Pancreas (tissue), 10 donors: ENCODE measurements at regions not wholly inside any gene's neighbourhood (a gene's known extent, or its start where the extent isn't known, plus 50 kb on each side); places are given as distances from the start of the nearest gene placed in this dataset.

Experiments
- ATAC-seq, 4 donors: fragments of 200-7000 bp; cut with Tn5 transposase; one replicate each; pipeline versions ENCODE4 v1.8.0 to v1.9.1; 2020; ENCODE audit warnings: mild to moderate bottlenecking in 4 of 4, moderate library complexity in 4 of 4
- DNase-seq, 6 donors: peaks; one replicate each; pipeline ENCODE4 v3.0.0-alpha.2; 2020
- FAIRE-seq: peaks from 2 replicates; lab custom pipeline; 2012; peaks lifted over from hg19 to GRCh38; lab: Jason Lieb, UNC
- H3K27ac ChIP-seq, 4 donors: fragments of 200-600 bp; sonication (generic); 1 replicate in 3 of 4; 2 replicates in 1 of 4; pipeline versions ENCODE4 v1.5.0 to v1.8.0; 2020
- H3K27me3 ChIP-seq, 4 donors: fragments of 200-600 bp; one replicate each; pipeline ENCODE4 v1.8.0; 2021
- H3K36me3 ChIP-seq, 3 donors: fragments of 200-600 bp; sonication (generic) in 1 of 3; one replicate each; pipeline versions ENCODE4 v1.5.0 to v1.8.0; 2020 to 2021
- H3K4me1 ChIP-seq, 3 donors: fragments of 200-600 bp; one replicate each; pipeline ENCODE4 v1.8.0; 2021
- H3K4me3 ChIP-seq, 4 donors: fragments of 200-600 bp; sonication (generic) in 2 of 4; one replicate each; pipeline versions ENCODE4 v1.5.0 to v1.8.0; 2020 to 2021
- H3K9me3 ChIP-seq, 4 donors: fragments of 200-600 bp; one replicate each; pipeline ENCODE4 v1.8.0; 2021
- WGBS, 2 donors: extraction: QIAGEN DNeasy Blood & Tissue Kit; methylation state at CpG; one replicate each; pipeline ENCODE4 v1.1.7; 2013; 5-methylcytosine and 5-hydroxymethylcytosine counted together
- intact Hi-C, 3 donors: fragments of 100-400 bp; cut with DNase I; formaldehyde crosslinking; loops; one replicate each; pipeline versions ENCODE4 v1.11.1 to v1.14.2; 2022
- TF ChIP-seq, protein P1 (sequence below), 4 donors: fragments of 200-600 bp; sonication (generic) in 3 of 4; IDR thresholded peaks; one replicate each; pipeline versions ENCODE4 v1.5.0 to v1.8.0; 2021; ENCODE audit warnings: antibody characterized with exemption in 4 of 4
- donor health status: healthy with polysubstance abuse.
- donor health status: DM: no; HTN: no; CAD: no; lungs with moderate emphysema.
- donor health status: DM: no; HTN: no; CAD: no.
- donor health status: control.
- donor health status: control.
- donor health status: Bipolar disorder and iron deficiency.
- donor health status: DM: yes; HTN: yes; CAD: no.
- donor health status: DM: no; HTN: no; CAD: no.
- donor health status: DM: no; HTN: no; CAD: no.
- donor health status: DM: yes; HTN: yes; CAD: no.

- no peaks in the 10 kb centered on the region for H3K36me3 ChIP-seq
- no peak overlapping the region for H3K4me3 ChIP-seq
- no peak for FAIRE-seq
- no peak overlapping the region for H3K27ac ChIP-seq
- no peaks in the 10 kb centered on the region for H3K9me3 ChIP-seq
- TF ChIP-seq, protein P1, sequence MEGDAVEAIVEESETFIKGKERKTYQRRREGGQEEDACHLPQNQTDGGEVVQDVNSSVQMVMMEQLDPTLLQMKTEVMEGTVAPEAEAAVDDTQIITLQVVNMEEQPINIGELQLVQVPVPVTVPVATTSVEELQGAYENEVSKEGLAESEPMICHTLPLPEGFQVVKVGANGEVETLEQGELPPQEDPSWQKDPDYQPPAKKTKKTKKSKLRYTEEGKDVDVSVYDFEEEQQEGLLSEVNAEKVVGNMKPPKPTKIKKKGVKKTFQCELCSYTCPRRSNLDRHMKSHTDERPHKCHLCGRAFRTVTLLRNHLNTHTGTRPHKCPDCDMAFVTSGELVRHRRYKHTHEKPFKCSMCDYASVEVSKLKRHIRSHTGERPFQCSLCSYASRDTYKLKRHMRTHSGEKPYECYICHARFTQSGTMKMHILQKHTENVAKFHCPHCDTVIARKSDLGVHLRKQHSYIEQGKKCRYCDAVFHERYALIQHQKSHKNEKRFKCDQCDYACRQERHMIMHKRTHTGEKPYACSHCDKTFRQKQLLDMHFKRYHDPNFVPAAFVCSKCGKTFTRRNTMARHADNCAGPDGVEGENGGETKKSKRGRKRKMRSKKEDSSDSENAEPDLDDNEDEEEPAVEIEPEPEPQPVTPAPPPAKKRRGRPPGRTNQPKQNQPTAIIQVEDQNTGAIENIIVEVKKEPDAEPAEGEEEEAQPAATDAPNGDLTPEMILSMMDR (IDR thresholded peaks at IDR 0.05) = no peak
- H3K4me1 ChIP-seq = no peaks in the 10 kb centered on the region
- ATAC-seq = no peak
- H3K27me3 ChIP-seq = no peaks in the 10 kb centered on the region
- intact Hi-C loops = no loop called here
- no peak for DNase-seq
Measured at GRCh38 chr9:75505654-75506053, 384.8 kb upstream of the PCSK5 start.

DNA sequence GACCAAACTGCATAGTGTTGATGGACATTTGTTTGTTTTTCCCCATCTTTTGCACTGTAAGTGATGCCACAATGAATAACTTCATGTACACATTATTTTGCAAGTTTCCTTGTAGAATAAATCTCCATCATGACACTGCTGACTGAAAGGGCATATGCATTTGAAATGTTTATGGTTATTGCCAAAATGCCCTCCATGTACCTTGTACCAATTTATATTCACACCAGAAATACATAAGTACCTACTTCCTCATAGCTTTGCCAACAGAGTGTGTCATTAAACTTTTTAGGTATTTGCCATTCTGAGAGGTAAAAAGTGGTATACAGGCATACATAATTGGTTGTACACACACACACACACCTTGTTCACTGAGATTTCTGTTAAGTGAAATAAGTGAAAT, 361.0 kb upstream of the PCSK5 start:
- FAIRE-seq = no peak
- TF ChIP-seq, protein P1 (IDR thresholded peaks at IDR 0.05) = no peak

DNA sequence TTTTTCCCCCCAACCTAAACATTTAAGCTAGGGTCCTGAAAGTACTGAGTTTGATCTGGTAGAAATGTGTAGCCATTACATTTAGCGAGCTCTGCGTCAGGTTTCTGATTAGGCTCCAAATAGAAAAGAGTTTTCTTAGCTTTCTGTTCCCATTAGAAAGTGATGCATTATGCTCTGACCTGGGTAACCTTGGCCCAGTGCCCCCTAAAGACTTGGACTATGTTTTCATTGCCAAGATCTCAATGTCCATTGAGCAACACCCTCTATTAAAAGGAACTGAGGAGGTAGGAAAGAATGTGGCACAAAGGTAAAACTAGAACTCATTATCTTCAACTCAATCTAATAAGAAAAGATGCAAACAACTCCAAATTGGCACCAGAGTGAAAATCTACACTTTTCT, 358.9 kb upstream of the PCSK5 start:
- Histone ChIP-seq H3K36me3 (no peaks in the 10 kb centered on the region), H3K27me3 (no peaks in the 10 kb centered on the region), H3K4me1 (no peaks in the 10 kb centered on the region), H3K27ac (no peak overlapping the region), H3K4me3 (no peak overlapping the region), H3K9me3 (no peaks in the 10 kb centered on the region)
- no peak for FAIRE-seq
- TF ChIP-seq, protein P1 (IDR thresholded peaks at IDR 0.05) = no peak
- intact Hi-C loops = no loop called here
- ATAC-seq = no peak
- 68 to 73% methylated on average over 2 of the region's 2 CpGs for WGBS, 2 donors
- DNase-seq = no peak

More for the DNA sequence above, 361.0 kb upstream of the PCSK5 start:
- Histone ChIP-seq H3K4me3 (no peak overlapping the region), H3K4me1 (no peaks in the 10 kb centered on the region), H3K27ac (no peak overlapping the region), H3K9me3 (no peaks in the 10 kb centered on the region), H3K36me3 (no peaks in the 10 kb centered on the region), H3K27me3 (no peaks in the 10 kb centered on the region)
- no peak for ATAC-seq
- intact Hi-C loops = no loop called here
- DNase-seq = no peak

DNA sequence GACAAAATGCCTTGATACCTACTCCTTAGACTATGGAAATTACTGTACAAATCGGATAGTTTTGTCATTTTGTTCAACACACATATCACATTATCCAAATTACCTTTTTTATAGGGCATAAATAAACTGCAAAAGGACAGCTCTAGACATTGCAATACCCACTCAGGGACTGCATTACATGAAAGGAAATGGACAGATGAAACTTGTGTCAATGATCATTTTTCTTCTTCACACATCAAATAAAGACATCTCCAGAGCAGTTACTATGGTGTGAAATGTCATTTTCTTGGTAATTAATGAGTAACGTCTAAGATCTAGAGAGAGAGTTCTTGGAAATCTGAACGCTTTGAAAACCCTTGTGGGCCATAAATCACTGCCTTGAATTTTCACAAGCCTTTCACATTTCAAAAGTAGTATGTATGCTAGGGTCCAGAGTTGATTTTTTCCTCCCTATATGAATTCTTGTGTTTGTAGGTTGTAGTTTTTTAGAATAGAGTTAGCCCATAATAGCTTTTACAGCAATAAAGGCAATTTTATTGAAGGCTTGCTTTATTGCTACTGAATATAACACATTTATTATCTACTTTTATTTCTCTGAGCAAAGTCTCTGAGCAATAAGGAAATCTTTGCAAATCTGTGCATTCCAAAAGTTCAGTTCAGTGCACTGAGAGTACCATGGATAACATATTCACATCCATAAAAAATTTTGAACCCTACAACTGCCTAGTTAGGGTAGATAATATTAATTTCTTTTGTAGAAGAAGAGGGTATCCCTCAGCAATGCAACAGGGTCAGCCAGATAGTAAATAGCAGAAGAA, 358.0 kb upstream of the PCSK5 start:
- peak; percentile 59 for FAIRE-seq
- no peaks in the 10 kb centered on the region for H3K4me1 ChIP-seq
- intact Hi-C loops = no loop called here
- DNase-seq = no peak
- H3K36me3 ChIP-seq = no peaks in the 10 kb centered on the region
- H3K4me3 ChIP-seq = no peak overlapping the region
- ATAC-seq = no peak
- TF ChIP-seq, protein P1 (IDR thresholded peaks at IDR 0.05) = no peak
- no peaks in the 10 kb centered on the region for H3K9me3 ChIP-seq
- H3K27me3 ChIP-seq = no peaks in the 10 kb centered on the region
- WGBS, 2 donors = 25 to 31% methylated on average over 3 of the region's 3 CpGs
- H3K27ac ChIP-seq = no peak overlapping the region

DNA sequence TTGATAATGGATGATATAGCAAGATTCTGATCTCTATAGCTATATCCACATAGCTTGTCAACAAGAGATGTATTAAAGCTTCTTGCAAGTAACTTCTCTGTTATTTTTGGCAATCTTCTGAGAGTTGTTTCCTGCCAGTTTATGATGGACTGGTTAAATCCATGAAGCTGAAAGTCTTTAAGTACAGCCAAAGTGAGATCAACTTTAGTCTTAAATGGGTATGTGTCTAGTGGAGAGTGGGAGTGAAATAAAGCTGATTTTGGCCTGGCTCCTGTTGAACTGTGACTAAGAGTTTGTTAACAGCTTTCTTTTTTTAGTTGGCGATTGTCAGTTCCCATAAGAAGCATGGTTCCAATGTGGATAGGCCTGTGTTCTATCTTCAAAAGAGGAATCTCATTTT, 350.9 kb upstream of the PCSK5 start:
- Histone ChIP-seq H3K4me1 (no peaks in the 10 kb centered on the region), H3K9me3 (no peaks in the 10 kb centered on the region), H3K27ac (no peak overlapping the region), H3K4me3 (no peak overlapping the region), H3K27me3 (no peaks in the 10 kb centered on the region), H3K36me3 (no peaks in the 10 kb centered on the region)
- TF ChIP-seq, protein P1 (IDR thresholded peaks at IDR 0.05) = no peak
- 61 to 86% methylated on average over 1 of the region's 1 CpG for WGBS, 2 donors
- FAIRE-seq (no peak), DNase-seq (no peak), ATAC-seq (no peak)
- intact Hi-C loops = no loop called here
